ENCODE measurements at regions not wholly inside any gene's neighbourhood (a gene's known extent, or its start where the extent isn't known, plus 50 kb on each side); places are given as distances from the start of the nearest gene placed in this dataset.

- no peak overlapping the region for H2AFZ ChIP-seq (ENCODE audit: low read length)
- no peaks in the 10 kb centered on the region for H3K79me1 ChIP-seq (ENCODE audit: low read depth, low read length)
These were observed 102.0 kb upstream of the PRLR start for GRCh38 chr5:35331956-35332950.

More at GRCh38 chr5:35331956-35332950, 102.0 kb upstream of the PRLR start:
- H3K18ac ChIP-seq (ENCODE audit: extremely low read depth, low read length) = no peak overlapping the region
- H3K4ac ChIP-seq (replicated peaks; ENCODE audit: insufficient read length, low read depth, low read length) = no peak overlapping the region
- H4K8ac ChIP-seq (ENCODE audit: extremely low read depth, insufficient read depth, low read length) = no peak overlapping the region
- peaks cover 3 to 14% (median 10%) of the 10 kb centered on the region in 4 experiments for H3K4me1 ChIP-seq (replicated peaks in 1 of 4; ENCODE audit: control insufficient read depth in 3 of 4, insufficient read depth in 4 of 4, low read length in 3 of 4)
- H4K91ac ChIP-seq (replicated peaks; ENCODE audit: insufficient read length, low read length) = no peak overlapping the region
- H3K14ac ChIP-seq (ENCODE audit: insufficient read length) = no peak overlapping the region
- WGBS, 2 experiments (ENCODE audit: extremely low coverage in 1 of 2, insufficient coverage in 1 of 2, insufficient read length in 1 of 2, insufficient replicate concordance in 2 of 2, low coverage in 1 of 2, low lambda C conversion rate in 2 of 2, missing lambda C conversion rate in 1 of 2) = 90% methylated on average over 8 of the region's 8 CpGs; no CpG with 5 or more reads in 1 of the 2 experiments
- H3K4me3 ChIP-seq (ENCODE audit: extremely low read depth in 1 of 4, insufficient read depth in 2 of 4, low read depth in 3 of 4, low read length in 4 of 4) = no peak overlapping the region
- no peak overlapping the region for H3K4me2 ChIP-seq (ENCODE audit: insufficient read depth in 1 of 2, low read depth in 2 of 2, low read length in 2 of 2)
- FAIRE-seq = no peak
- H4K20me1 ChIP-seq (replicated peaks in 1 of 2; ENCODE audit: control insufficient read depth in 1 of 2, insufficient read depth in 2 of 2, low read length in 2 of 2) = no peaks in the 10 kb centered on the region
- H3K23me2 ChIP-seq (ENCODE audit: low read depth, low read length) = no peaks in the 10 kb centered on the region
- no peak overlapping the region for H2AK5ac ChIP-seq (ENCODE audit: low read depth, low read length)
- no peak overlapping the region for H3K9ac ChIP-seq (replicated peaks in 1 of 4; ENCODE audit: extremely low read depth in 1 of 4, low read depth in 3 of 4, low read length in 3 of 4)
- no peaks in the 10 kb centered on the region for H3K36me3 ChIP-seq (ENCODE audit: control insufficient read depth in 2 of 4, insufficient read depth in 4 of 4, low read length in 3 of 4)
- no peak overlapping the region for H2BK5ac ChIP-seq (ENCODE audit: low read depth, low read length)
- no peaks in the 10 kb centered on the region for H3K27me3 ChIP-seq (replicated peaks in 1 of 4; ENCODE audit: control insufficient read depth in 3 of 4, extremely low read depth in 1 of 4, insufficient read depth in 3 of 4, low read length in 3 of 4)
- ChIA-PET CTCF (ENCODE audit: partially characterized antibody) (interaction anchor here (0.8 kb wide), 1 partner anchor 214 kb away, joined by 3 read pairs; no protein-coding TSS in a partner anchor), POLR2A (ENCODE audit: partially characterized antibody) (no interaction called here)
- no peak overlapping the region for H2BK12ac ChIP-seq (ENCODE audit: low read depth, low read length)
- H3K79me2 ChIP-seq (ENCODE audit: control insufficient read depth in 1 of 2, insufficient read depth in 2 of 2, low read length in 2 of 2) = no peaks in the 10 kb centered on the region
- no peak overlapping the region for H2BK20ac ChIP-seq (ENCODE audit: low read length)
- no peak overlapping the region for H3K27ac ChIP-seq (ENCODE audit: low read depth, low read length)
- no peak overlapping the region for H3K23ac ChIP-seq (ENCODE audit: insufficient read length)
- no peak overlapping the region for H3K56ac ChIP-seq (replicated peaks; ENCODE audit: insufficient read length, low read depth, low read length)
- H4K5ac ChIP-seq (ENCODE audit: insufficient read length, low read depth, low read length) = no peak overlapping the region
- no peak overlapping the region for H2BK120ac ChIP-seq (replicated peaks; ENCODE audit: low read depth, low read length)
- no peaks in the 10 kb centered on the region for H3K9me3 ChIP-seq (ENCODE audit: insufficient read depth in 2 of 2, low read depth in 1 of 2, low read length in 1 of 2)
- H2BK15ac ChIP-seq (ENCODE audit: low read length) = no peak overlapping the region
- TF ChIP-seq SP4 (IDR thresholded peaks at IDR 0.05; ENCODE audit: low read length) = no peak
- no peak for TF ChIP-seq CREB1 (IDR thresholded peaks at IDR 0.05)
- no peak for TF ChIP-seq NRF1 (IDR thresholded peaks at IDR 0.05; ENCODE audit: low read depth, low read length)
- TF ChIP-seq CTCF (IDR thresholded peaks at IDR 0.05; ENCODE audit: control extremely low read depth in 1 of 3, insufficient read depth in 1 of 3, low read depth in 1 of 3, low read length in 3 of 3) = no peak
- no peak for TF ChIP-seq KDM5A (IDR thresholded peaks at IDR 0.05; ENCODE audit: low read length)
- DNase-seq (ENCODE audit: low read depth in 1 of 2, low spot score in 2 of 2) = no peak

Data from H1 (cell line).